ENCODE measurements at regions not wholly inside any gene's neighbourhood (a gene's known extent, or its start where the extent isn't known, plus 50 kb on each side); places are given as distances from the start of the nearest gene placed in this dataset.

- DNase-seq = no peak
Measured at GRCh38 chr9:87290241-87291052, 207.2 kb upstream of the DAPK1 start.

GRCh38 chr9:87292449-87293191, 205.0 kb upstream of the DAPK1 start:
- DNase-seq = no peak

- DNase-seq = no peak
Measured at GRCh38 chr9:87294126-87294525, 203.5 kb upstream of the DAPK1 start.

GRCh38 chr9:87300915-87301314, 196.8 kb upstream of the DAPK1 start:
- DNase-seq = no peak

GRCh38 chr9:87301371-87301770, 196.3 kb upstream of the DAPK1 start:
- no peak for DNase-seq

GRCh38 chr9:87305151-87305550, 192.5 kb upstream of the DAPK1 start:
- DNase-seq = no peak

GRCh38 chr9:87306006-87306405, 191.7 kb upstream of the DAPK1 start:
- no peak for DNase-seq

- DNase-seq = no peak
Measured at GRCh38 chr9:87307848-87308247, 189.8 kb upstream of the DAPK1 start.

GRCh38 chr9:87309236-87309635, 188.4 kb upstream of the DAPK1 start:
- DNase-seq = no peak

- no peak for DNase-seq
Measured at GRCh38 chr9:87310827-87311523, 186.7 kb upstream of the DAPK1 start.

- no peak for DNase-seq
Measured at GRCh38 chr9:87319656-87320055, 178.0 kb upstream of the DAPK1 start.

- no peak for DNase-seq
Measured at GRCh38 chr9:87320146-87320884, 177.4 kb upstream of the DAPK1 start.

GRCh38 chr9:87322840-87323635, 174.6 kb upstream of the DAPK1 start:
- DNase-seq = no peak

GRCh38 chr9:87323928-87324327, 173.7 kb upstream of the DAPK1 start:
- no peak for DNase-seq

- DNase-seq = peak; percentile 72
Measured at GRCh38 chr9:87324613-87325194, 173.0 kb upstream of the DAPK1 start.

GRCh38 chr9:87327575-87328125, 170.0 kb upstream of the DAPK1 start:
- DNase-seq = no peak

- no peak for DNase-seq
Measured at GRCh38 chr9:87333802-87334201, 163.9 kb upstream of the DAPK1 start.

- no peak for DNase-seq
Measured at GRCh38 chr9:87334366-87334765, 163.3 kb upstream of the DAPK1 start.

GRCh38 chr9:87336407-87336806, 161.3 kb upstream of the DAPK1 start:
- DNase-seq = peak; percentile 20

GRCh38 chr9:87336914-87337333, 160.7 kb upstream of the DAPK1 start:
- DNase-seq = peak; percentile 84
